Astrocyte (in vitro differentiated cells and primary cell): ENCODE measurements at regions not wholly inside any gene's neighbourhood (a gene's known extent, or its start where the extent isn't known, plus 50 kb on each side); places are given as distances from the start of the nearest gene placed in this dataset.

Source experiments
- CTCF ChIP-seq: IDR thresholded peaks from 2 replicates; pipeline ENCODE4 v1.5.1; 2011; ENCODE audit warnings: low read depth, mild to moderate bottlenecking, inconsistent platforms, low read length, moderate library complexity; ENCODE audit not compliant: insufficient read depth
- EZH2 ChIP-seq: IDR thresholded peaks from 2 replicates; pipeline ENCODE4 v1.6.1; 2012; ENCODE audit warnings: mild to moderate bottlenecking, low read length, inconsistent platforms; ENCODE audit not compliant: insufficient read depth

- TF ChIP-seq CTCF (no peak), EZH2 (no peak)
Measured at GRCh38 chr5:174575043-174575442, 149.3 kb upstream of the MSX2 start.
